HS-27A (cell line): ENCODE measurements at regions not wholly inside any gene's neighbourhood (a gene's known extent, or its start where the extent isn't known, plus 50 kb on each side); places are given as distances from the start of the nearest gene placed in this dataset.

Experiments used
- DNase-seq: peaks from one replicate; pipeline ENCODE4 v3.0.0-alpha.2; 2012; ENCODE audit warnings: low read depth, missing footprints

- DNase-seq, result no peak
These were observed 71.6 kb upstream of the HTR2A start for GRCh38 chr13:46968450-46968849.

- DNase-seq, result no peak
These were observed 68.1 kb upstream of the HTR2A start for GRCh38 chr13:46964789-46965527.

GRCh38 chr13:46963904-46964303, 67.1 kb upstream of the HTR2A start:
- DNase-seq, result no peak

GRCh38 chr13:46962281-46962941, 65.6 kb upstream of the HTR2A start:
- DNase-seq, result no peak

- DNase-seq, result no peak
These were observed 64.9 kb upstream of the HTR2A start for GRCh38 chr13:46961719-46962118.

- no peak for DNase-seq
These were observed 57.1 kb upstream of the HTR2A start for GRCh38 chr13:46953941-46954340.

- DNase-seq, result no peak
These were observed 56.5 kb upstream of the HTR2A start for GRCh38 chr13:46953331-46953730.

- DNase-seq, result no peak
These were observed 54.7 kb upstream of the HTR2A start for GRCh38 chr13:46951516-46951915.

GRCh38 chr13:46949211-46949610, 52.4 kb upstream of the HTR2A start:
- no peak for DNase-seq

GRCh38 chr13:46948338-46948737, 51.5 kb upstream of the HTR2A start:
- no peak for DNase-seq

- no peak for DNase-seq
These were observed 50.8 kb upstream of the HTR2A start for GRCh38 chr13:46947425-46948191.
